ENCODE measurements at regions not wholly inside any gene's neighbourhood (a gene's known extent, or its start where the extent isn't known, plus 50 kb on each side); places are given as distances from the start of the nearest gene placed in this dataset.

- CTCF ChIA-PET: no interaction called here
- H3K27ac ChIP-seq (ENCODE audit: low read depth, low read length, poor library complexity, severe bottlenecking): no peak overlapping the region
- BruUV-seq (replicated peaks): no TSS peak
Measured at GRCh38 chr7:16202303-16202702, 219.0 kb downstream of the CRPPA start.

GRCh38 chr7:16200591-16200990 lies 220.7 kb downstream of the CRPPA start:
- ChIA-PET POLR2A (ENCODE audit: low non-redundant PET) (no interaction called here), CTCF (no interaction called here)
- Histone ChIP-seq H3K4me3 (ENCODE audit: low read depth, low read length, poor library complexity, severe bottlenecking) (no peak overlapping the region), H3K36me3 (ENCODE audit: insufficient read depth, low read length, poor library complexity, severe bottlenecking) (no peaks in the 10 kb centered on the region), H3K27me3 (replicated peaks; ENCODE audit: insufficient read depth, low read depth, low read length, poor library complexity) (no peaks in the 10 kb centered on the region), H3K27ac (ENCODE audit: low read depth, low read length, poor library complexity, severe bottlenecking) (no peak overlapping the region), H3K9me3 (ENCODE audit: low read depth, low read length, poor library complexity, severe bottlenecking) (no peaks in the 10 kb centered on the region), H3K4me1 (ENCODE audit: insufficient read depth, low read length, poor library complexity, severe bottlenecking) (no peaks in the 10 kb centered on the region)
- no peak for DNase-seq (ENCODE audit: low spot score)
- no peak for TF ChIP-seq EZH2 (IDR thresholded peaks at IDR 0.05; ENCODE audit: borderline replicate concordance, low read depth, low read length, poor library complexity, severe bottlenecking)
- no peak for TF ChIP-seq CTCF (conservative IDR thresholded peaks at IDR 0.05; ENCODE audit: low read depth, low read length)
- intact Hi-C loops (cut with micrococcal nuclease; ENCODE audit: unreplicated experiment): no loop called here
- BruUV-seq (replicated peaks): no TSS peak

More at GRCh38 chr7:16202303-16202702, 219.0 kb downstream of the CRPPA start:
- TF ChIP-seq CTCF (conservative IDR thresholded peaks at IDR 0.05; ENCODE audit: low read depth, low read length) (no peak), EZH2 (IDR thresholded peaks at IDR 0.05; ENCODE audit: borderline replicate concordance, low read depth, low read length, poor library complexity, severe bottlenecking) (no peak)
- Histone ChIP-seq H3K36me3 (ENCODE audit: insufficient read depth, low read length, poor library complexity, severe bottlenecking) (no peaks in the 10 kb centered on the region), H3K9me3 (ENCODE audit: low read depth, low read length, poor library complexity, severe bottlenecking) (no peaks in the 10 kb centered on the region), H3K27me3 (replicated peaks; ENCODE audit: insufficient read depth, low read depth, low read length, poor library complexity) (peaks cover 3% of the 10 kb centered on the region), H3K4me3 (ENCODE audit: low read depth, low read length, poor library complexity, severe bottlenecking) (no peak overlapping the region), H3K4me1 (ENCODE audit: insufficient read depth, low read length, poor library complexity, severe bottlenecking) (no peaks in the 10 kb centered on the region)
- POLR2A ChIA-PET (ENCODE audit: low non-redundant PET): no interaction called here
- intact Hi-C loops (cut with micrococcal nuclease; ENCODE audit: unreplicated experiment): no loop called here
- no peak for DNase-seq (ENCODE audit: low spot score)

- no peak for DNase-seq (ENCODE audit: low spot score)
- no peak for TF ChIP-seq EZH2 (IDR thresholded peaks at IDR 0.05; ENCODE audit: borderline replicate concordance, low read depth, low read length, poor library complexity, severe bottlenecking)
- no peak for TF ChIP-seq CTCF (conservative IDR thresholded peaks at IDR 0.05; ENCODE audit: low read depth, low read length)
Measured at GRCh38 chr7:16193631-16194030, 227.7 kb downstream of the CRPPA start.

More at GRCh38 chr7:16193631-16194030, 227.7 kb downstream of the CRPPA start:
- H3K4me1 ChIP-seq (ENCODE audit: insufficient read depth, low read length, poor library complexity, severe bottlenecking): no peaks in the 10 kb centered on the region
- no TSS peak for BruUV-seq (replicated peaks)
- POLR2A ChIA-PET (ENCODE audit: low non-redundant PET): no interaction called here
- no peaks in the 10 kb centered on the region for H3K36me3 ChIP-seq (ENCODE audit: insufficient read depth, low read length, poor library complexity, severe bottlenecking)
- no peaks in the 10 kb centered on the region for H3K27me3 ChIP-seq (replicated peaks; ENCODE audit: insufficient read depth, low read depth, low read length, poor library complexity)
- intact Hi-C loops (cut with micrococcal nuclease; ENCODE audit: unreplicated experiment): no loop called here
- CTCF ChIA-PET: no interaction called here
- H3K27ac ChIP-seq (ENCODE audit: low read depth, low read length, poor library complexity, severe bottlenecking): no peak overlapping the region
- H3K4me3 ChIP-seq (ENCODE audit: low read depth, low read length, poor library complexity, severe bottlenecking): no peak overlapping the region
- H3K9me3 ChIP-seq (ENCODE audit: low read depth, low read length, poor library complexity, severe bottlenecking): no peaks in the 10 kb centered on the region

All from A673 (cell line).